PC-3 (cell line): ENCODE measurements at regions not wholly inside any gene's neighbourhood (a gene's known extent, or its start where the extent isn't known, plus 50 kb on each side); places are given as distances from the start of the nearest gene placed in this dataset.

Experiments used
- EZH2 ChIP-seq: fragments of 300-600 bp; sonication (generic); IDR thresholded peaks from one replicate; pipeline ENCODE4 v1.6.1; 2017; ENCODE audit warnings: antibody characterized with exemption, mild to moderate bottlenecking, low read length; ENCODE audit not compliant: unreplicated experiment
- EZH2phosphoT487 ChIP-seq: fragments of 300-600 bp; sonication (generic); IDR thresholded peaks from 2 replicates; pipeline ENCODE4 v1.6.1; 2018; ENCODE audit warnings: mild to moderate bottlenecking, antibody characterized with exemption, low read length, borderline replicate concordance
- TF ChIP-seq, protein P1 (sequence below): fragments of 300-600 bp; sonication (generic); conservative IDR thresholded peaks from 2 replicates; pipeline ENCODE4 v1.5.1; 2017; ENCODE audit warnings: antibody characterized with exemption, low read depth, mild to moderate bottlenecking, low read length

DNA sequence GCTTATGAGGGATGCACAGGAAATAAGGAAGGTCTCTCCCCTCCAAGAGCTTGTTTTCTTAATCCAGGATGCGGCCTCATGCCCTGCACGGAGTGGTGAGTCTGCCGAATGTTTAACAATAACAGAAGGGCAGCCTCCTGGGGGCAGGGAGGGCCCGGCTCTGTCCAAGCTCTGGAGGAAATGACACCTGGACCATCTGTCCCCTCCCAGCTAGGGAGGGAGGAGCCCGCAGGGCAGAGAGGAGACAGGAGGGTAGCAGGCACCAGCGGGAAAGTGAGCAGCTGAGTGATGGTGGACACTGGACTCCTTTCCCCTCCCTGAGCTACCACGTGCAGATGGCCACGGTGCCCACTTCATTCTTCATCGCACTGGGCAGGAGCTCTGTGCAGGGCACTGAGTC lies 398.2 kb upstream of the MYT1L start:
- TF ChIP-seq, protein P1, sequence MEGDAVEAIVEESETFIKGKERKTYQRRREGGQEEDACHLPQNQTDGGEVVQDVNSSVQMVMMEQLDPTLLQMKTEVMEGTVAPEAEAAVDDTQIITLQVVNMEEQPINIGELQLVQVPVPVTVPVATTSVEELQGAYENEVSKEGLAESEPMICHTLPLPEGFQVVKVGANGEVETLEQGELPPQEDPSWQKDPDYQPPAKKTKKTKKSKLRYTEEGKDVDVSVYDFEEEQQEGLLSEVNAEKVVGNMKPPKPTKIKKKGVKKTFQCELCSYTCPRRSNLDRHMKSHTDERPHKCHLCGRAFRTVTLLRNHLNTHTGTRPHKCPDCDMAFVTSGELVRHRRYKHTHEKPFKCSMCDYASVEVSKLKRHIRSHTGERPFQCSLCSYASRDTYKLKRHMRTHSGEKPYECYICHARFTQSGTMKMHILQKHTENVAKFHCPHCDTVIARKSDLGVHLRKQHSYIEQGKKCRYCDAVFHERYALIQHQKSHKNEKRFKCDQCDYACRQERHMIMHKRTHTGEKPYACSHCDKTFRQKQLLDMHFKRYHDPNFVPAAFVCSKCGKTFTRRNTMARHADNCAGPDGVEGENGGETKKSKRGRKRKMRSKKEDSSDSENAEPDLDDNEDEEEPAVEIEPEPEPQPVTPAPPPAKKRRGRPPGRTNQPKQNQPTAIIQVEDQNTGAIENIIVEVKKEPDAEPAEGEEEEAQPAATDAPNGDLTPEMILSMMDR: no peak
- TF ChIP-seq EZH2 (no peak), EZH2phosphoT487 (no peak)
